ENCODE measurements at regions not wholly inside any gene's neighbourhood (a gene's known extent, or its start where the extent isn't known, plus 50 kb on each side); places are given as distances from the start of the nearest gene placed in this dataset.

- Histone ChIP-seq H4K20me1 (ENCODE audit: insufficient read depth, low read length) (no peaks in the 10 kb centered on the region), H3K79me2 (ENCODE audit: insufficient read depth, low read length) (no peaks in the 10 kb centered on the region), H3K9me3 (ENCODE audit: low read length) (peaks cover 11% of the 10 kb centered on the region; the same call in 1 of the 2 replicates), H3K4me2 (ENCODE audit: low read depth, low read length) (no peak overlapping the region), H2AFZ (ENCODE audit: low read length) (no peak overlapping the region), H3K9ac (ENCODE audit: insufficient read depth, low read depth, low read length) (no peak overlapping the region), H3K27me3 (ENCODE audit: control insufficient read depth in 1 of 2, insufficient read depth in 2 of 2, low read length in 2 of 2) (no peaks in the 10 kb centered on the region), H3K4me3 (replicated peaks in 1 of 3; ENCODE audit: insufficient read depth in 1 of 3, low read depth in 2 of 3, low read length in 3 of 3) (no peak overlapping the region), H3K4me1 (ENCODE audit: insufficient read depth, low read length) (no peaks in the 10 kb centered on the region), H3K36me3 (replicated peaks in 1 of 2; ENCODE audit: control insufficient read depth in 1 of 2, insufficient read depth in 2 of 2, low read length in 2 of 2) (no peaks in the 10 kb centered on the region), H3K27ac (ENCODE audit: extremely low read length, insufficient read depth, low read length) (no peak overlapping the region)
- 59% methylated on average over 3 of the region's 4 CpGs for WGBS (ENCODE audit: low lambda C conversion rate)
- no peak for DNase-seq (ENCODE audit: low spot score)
- ChIA-PET POLR2A (no interaction called here), CTCF (ENCODE audit: low intra/inter-chr PET ratio, low total read pairs) (no interaction called here)
- no TSS peak for BruUV-seq (replicated peaks)
- TF ChIP-seq ZFP82 (CRISPR knock-in tag; IDR thresholded peaks at IDR 0.05; ENCODE audit: borderline replicate concordance) (no peak), TRIM24 (CRISPR knock-in tag; IDR thresholded peaks at IDR 0.05) (no peak), MEIS2 (CRISPR knock-in tag; IDR thresholded peaks at IDR 0.05) (no peak), TBX3 (IDR thresholded peaks at IDR 0.05; ENCODE audit: borderline replicate concordance) (no peak), ZNF251 (CRISPR knock-in tag; IDR thresholded peaks at IDR 0.05) (no peak), NFE2L1 (CRISPR knock-in tag; IDR thresholded peaks at IDR 0.05; ENCODE audit: borderline replicate concordance) (no peak), ZSCAN20 (CRISPR knock-in tag; IDR thresholded peaks at IDR 0.05; ENCODE audit: borderline replicate concordance) (no peak), LRRFIP1 (CRISPR knock-in tag; conservative IDR thresholded peaks at IDR 0.05) (no peak), POLR2AphosphoS5 (IDR thresholded peaks at IDR 0.05; ENCODE audit: low read depth, low read length) (no peak), ZBTB2 (CRISPR knock-in tag; IDR thresholded peaks at IDR 0.05; ENCODE audit: low read depth) (no peak)
- TF ChIP-seq, protein P1, sequence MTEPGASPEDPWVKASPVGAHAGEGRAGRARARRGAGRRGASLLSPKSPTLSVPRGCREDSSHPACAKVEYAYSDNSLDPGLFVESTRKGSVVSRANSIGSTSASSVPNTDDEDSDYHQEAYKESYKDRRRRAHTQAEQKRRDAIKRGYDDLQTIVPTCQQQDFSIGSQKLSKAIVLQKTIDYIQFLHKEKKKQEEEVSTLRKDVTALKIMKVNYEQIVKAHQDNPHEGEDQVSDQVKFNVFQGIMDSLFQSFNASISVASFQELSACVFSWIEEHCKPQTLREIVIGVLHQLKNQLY (CRISPR knock-in tag; IDR thresholded peaks at IDR 0.05): no peak
- ATAC-seq: no peak
- in situ Hi-C loops (cut with HindIII; ENCODE audit: extremely low pct_ligation_motif_present, low pct_unique_long_range_greater_than_20kb) (no loop called here), intact Hi-C loops (cut with micrococcal nuclease; ENCODE audit: unreplicated experiment) (no loop called here)
- FAIRE-seq: no peak
Measured at GRCh38 chr21:35450830-35451229, 401.7 kb upstream of the RUNX1 start.

Data from HepG2 (cell line).